Fibroblast of skin of right quadriceps (primary cell): ENCODE measurements at regions not wholly inside any gene's neighbourhood (a gene's known extent, or its start where the extent isn't known, plus 50 kb on each side); places are given as distances from the start of the nearest gene placed in this dataset.
A peak's percentile ranks its signal among the peaks of the same experiment; 100 is the strongest.

Experiments
- DNase-seq: peaks from one replicate; pipeline ENCODE4 v3.0.0-alpha.2; 2013

DNA sequence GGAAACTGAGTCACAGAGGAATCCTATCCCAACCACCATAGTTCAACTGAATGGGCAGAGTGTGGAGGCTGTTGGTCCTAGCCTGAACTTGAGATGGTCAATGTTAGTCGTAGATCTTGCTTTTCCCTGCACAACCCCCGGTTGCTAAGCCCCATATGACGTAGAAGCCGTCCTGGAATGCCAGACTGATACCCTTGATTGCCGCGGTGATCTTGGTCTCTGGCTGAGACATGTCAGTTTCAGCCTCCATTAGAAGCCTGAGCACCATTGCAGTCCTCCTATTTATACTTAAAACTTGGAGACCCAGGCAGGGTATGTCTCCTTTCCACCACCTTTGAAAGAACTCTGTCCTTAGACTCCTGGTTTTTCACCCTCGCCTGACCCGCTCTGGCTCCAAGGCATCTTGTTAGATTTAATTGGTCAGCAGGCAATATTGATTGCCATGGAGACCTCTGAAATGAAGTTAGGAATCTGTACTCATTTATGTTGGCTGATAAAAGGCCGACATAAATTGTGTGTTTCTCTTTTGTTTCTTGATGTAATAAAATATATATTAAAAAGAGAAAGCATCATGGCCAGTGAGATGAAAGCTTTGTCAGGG lies 53.4 kb downstream of the RPLP1 start:
- no peak for DNase-seq

DNA sequence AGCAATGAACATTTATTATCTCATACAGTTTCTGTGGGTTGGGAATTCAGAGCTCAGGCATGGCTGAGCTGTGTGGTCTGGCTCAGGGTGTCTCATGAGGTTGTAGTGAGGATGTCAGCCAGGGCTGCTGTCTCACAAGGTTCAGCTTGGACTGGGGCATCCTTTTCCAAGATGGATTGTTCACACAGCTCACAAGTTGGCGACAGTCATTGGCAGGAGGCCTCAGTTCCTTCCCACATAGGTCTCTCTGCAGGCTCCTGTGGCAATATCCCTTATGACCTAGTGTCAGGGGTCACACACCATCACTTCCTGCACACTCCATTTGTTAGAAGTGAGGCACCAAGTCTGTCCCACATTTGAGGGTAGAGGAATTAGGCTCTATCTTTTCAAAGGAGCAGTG lies 56.0 kb downstream of the RPLP1 start:
- DNase-seq: no peak

DNA sequence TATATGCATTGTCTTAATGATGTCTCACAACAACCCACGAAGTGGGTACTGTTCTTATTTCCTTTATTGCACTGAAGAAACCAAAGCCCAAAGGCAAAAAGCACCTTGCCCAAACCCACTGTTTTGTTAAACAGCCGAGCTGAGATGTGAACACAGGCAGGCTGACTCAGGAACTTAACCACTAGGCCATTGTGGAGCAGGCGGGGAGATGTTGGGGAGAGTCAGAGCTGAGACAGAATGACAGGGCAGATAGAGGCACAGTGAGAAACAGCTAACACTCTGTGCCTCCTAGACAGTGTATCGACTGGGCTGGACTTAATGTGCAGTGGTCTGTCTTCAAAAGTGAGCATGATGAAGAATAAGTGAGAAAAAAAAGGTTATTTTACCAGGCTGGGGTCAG lies 56.5 kb downstream of the RPLP1 start:
- DNase-seq: no peak

DNA sequence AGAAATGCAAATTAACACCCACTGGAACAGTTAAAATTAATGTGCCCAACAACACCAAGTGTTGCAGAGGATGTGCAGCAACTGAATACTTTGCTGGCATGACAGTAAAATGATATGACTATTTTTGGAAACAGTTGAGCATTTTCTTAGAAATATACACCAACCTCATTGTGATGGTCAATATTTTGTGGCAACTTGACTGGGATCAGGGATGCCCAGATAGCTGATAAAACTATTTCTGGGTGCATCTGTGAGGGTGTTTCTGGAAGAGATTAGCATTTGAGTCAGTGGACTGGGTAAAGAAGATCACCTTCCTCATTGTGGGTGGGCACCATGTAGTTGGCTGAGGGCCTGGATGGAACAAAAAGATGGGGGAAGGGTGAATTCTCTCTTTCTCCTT lies 57.9 kb downstream of the RPLP1 start:
- no peak for DNase-seq

DNA sequence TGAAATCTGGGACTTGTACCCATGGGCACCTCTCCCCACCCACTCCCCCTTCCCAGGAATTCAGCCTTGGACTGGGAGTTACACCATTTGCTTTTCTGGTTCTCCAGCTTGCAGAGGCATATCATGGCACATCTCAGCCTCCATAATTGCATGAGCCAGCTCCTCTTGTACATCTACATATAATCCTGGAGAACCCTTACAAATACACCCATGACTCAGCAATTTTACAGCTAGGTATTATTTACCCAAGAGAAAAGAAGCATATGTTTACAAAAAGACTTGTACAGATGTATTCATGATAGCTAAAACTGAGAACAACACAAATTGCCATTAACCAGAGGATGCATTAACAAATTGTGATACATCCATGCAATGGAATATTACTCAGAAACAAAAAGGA lies 58.4 kb downstream of the RPLP1 start:
- DNase-seq: no peak

DNA sequence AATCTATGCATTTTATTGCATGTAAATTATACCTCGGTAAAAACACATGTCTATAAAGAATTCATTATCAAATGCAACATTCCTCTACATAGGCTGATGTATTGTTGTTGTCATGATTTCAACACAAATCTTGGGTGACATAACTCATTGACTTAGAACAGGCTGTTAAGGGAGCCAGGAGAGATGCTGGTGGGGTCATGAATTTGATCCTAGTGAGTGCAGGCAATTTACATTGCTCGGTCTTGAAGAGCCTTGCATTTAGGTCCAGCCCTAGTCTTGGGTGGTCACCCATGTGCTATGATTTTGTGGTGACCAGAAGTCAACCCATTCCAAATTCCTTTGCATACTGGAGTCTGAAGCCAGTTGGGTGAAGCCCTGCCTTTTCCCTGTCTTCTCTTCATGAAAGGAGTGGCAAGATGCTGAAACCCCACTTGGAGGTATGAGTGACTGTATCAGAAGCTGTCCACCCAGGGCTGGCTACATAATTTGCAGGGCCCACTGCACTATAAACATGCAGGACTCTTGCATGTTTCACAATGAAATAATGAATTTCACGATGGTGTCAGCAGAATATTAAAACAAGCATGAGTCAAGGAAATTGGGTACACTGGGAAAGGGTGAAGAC lies 59.2 kb downstream of the RPLP1 start:
- no peak for DNase-seq

GRCh38 chr15:69513450-69513960 lies 60.9 kb downstream of the RPLP1 start:
- no peak for DNase-seq

GRCh38 chr15:69513986-69514385 lies 61.4 kb downstream of the RPLP1 start:
- DNase-seq: no peak

DNA sequence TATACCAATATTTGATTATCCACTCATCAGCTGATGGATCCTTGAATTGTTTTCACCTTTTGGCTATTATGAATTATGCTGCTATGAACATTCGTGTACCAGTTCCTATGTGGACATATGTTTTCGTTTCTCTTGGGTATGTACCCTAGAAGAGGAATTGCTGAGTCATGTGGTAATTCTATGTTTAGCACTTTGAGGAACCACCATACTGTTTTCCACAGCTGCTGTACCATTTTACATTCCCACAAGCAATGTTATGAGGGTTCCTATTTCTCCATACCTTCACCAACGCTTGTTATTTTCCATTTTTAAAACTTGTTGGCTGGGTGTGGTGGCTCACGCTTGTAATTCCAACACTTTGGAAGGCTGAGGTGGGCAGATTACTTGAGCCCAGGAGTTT lies 62.9 kb downstream of the RPLP1 start:
- no peak for DNase-seq

GRCh38 chr15:69515926-69516325 lies 63.3 kb downstream of the RPLP1 start:
- no peak for DNase-seq

DNA sequence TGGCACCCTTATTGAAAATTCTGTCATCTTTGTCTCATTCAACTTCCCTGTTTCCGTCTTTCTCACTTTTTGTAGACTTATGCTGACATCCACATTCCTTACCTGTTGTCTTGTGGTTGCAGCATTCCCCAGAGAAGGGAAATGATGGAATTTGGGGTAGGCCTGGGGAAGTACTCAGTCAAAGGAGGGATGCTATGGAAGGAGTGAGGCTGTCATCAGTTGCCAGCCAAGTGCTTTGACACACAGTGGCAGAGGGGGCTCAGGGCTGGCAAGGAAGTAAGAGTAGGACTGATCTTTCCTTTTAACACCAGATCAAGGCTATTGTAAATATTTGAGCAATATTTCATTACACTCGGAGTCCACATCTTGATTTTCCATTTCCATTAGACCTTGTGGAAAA lies 64.4 kb downstream of the RPLP1 start:
- DNase-seq: no peak

DNA sequence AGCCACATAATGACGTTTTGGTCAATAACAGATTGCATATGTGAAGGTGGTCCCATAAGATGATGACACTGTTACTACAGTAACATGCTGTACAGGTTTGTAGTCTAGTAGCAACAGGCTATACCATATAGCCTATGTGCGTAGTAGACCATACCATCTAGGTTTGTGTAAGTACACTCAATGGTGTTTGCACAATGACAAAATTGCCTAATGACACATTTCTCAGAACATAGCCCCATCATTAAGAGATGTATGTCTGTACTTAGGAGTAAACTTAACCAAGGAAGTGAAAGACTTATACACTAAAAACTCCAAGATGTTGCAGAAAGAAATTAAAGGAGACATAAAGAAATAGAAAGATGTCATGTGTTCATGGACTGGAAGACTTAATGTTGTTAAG lies 66.2 kb downstream of the RPLP1 start:
- no peak for DNase-seq

- no peak for DNase-seq
Measured at GRCh38 chr15:69520067-69520466, 67.4 kb downstream of the RPLP1 start.

GRCh38 chr15:69522361-69522760 lies 69.7 kb downstream of the RPLP1 start:
- DNase-seq: no peak

DNA sequence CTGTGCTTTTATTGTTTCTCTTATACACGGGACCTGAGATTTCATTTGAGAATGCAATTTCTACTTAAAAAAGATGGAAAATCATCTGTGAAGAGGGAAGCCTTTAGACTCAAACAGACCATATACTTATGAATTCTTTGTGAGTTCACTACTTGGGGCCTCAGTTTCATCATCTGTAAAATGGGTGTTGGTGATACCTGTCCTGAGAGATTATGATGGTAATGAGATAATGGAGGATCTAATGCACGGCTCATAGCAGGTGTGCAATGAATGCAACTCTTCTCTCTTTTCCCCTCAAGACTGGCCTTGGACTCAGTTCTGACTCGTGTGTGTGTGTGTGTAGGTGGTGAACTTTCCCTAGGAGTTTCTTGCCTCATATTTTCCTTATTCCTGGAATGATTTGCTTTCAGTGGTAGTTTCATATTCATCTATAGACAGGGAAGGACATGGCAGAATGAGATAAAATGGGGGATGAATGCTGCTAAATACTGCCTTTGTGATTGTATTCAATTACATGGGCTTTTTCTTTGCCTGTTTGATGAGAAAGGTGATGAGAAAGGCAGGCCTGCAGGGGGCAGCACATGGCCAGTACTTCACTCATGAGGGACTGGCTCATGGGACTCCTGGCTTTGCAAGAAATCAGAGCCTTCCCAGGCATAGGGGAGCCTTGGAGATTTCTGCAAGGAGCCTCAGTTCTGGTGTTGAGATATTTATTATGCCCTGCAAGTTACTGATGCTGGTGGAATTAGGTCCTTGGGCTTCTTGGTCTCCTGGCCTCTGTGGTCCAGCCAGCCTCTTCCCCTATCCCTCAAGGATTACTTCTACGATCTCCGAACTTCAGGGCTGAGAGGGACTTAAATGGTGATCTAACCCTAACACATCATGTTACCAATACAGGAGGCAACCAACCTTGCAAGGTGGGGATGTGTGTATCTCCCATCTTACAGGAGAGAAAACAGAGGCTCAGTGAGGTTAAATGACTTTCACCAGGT lies 70.7 kb downstream of the RPLP1 start:
- peak; percentile 78 for DNase-seq

- DNase-seq: no peak
Measured at GRCh38 chr15:69524296-69524695, 71.7 kb downstream of the RPLP1 start.

GRCh38 chr15:69524814-69525213 lies 72.2 kb downstream of the RPLP1 start:
- DNase-seq: no peak

GRCh38 chr15:69525543-69525942 lies 72.9 kb downstream of the RPLP1 start:
- DNase-seq: no peak

- peak; percentile 58 for DNase-seq
Measured at GRCh38 chr15:69526081-69527061, 73.8 kb downstream of the RPLP1 start.

DNA sequence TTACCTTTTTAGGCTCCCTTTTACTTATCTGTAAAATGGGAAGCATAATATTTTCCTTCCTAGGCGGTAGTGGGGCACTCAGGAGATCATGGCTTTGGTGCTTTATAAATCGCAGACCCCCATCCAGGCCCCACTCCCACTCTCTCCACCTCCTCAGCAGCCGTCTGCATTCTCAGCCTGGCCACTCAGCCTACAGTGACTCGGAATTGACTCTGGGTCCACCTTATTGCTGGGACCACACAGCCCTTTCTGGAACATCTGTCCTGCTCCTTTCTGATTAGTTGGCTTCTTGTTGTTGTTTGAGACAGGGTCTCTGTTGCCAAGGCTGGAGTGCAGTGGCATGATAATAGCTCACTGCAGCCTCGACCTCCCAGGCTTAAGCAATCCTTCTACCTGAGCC lies 76.5 kb downstream of the RPLP1 start:
- DNase-seq: no peak

- DNase-seq: no peak
Measured at GRCh38 chr15:69529961-69530633, 77.5 kb downstream of the RPLP1 start.
